Natural killer cell (primary cell): ENCODE measurements at regions not wholly inside any gene's neighbourhood (a gene's known extent, or its start where the extent isn't known, plus 50 kb on each side); places are given as distances from the start of the nearest gene placed in this dataset.

Experiments used
- ATAC-seq, 3 donors: fragments of 150-1000 bp in 2 of 3; fragments of 200-7000 bp in 1 of 3; cut with Tn5 transposase; 1 replicate in 1 of 3; 2 replicates in 2 of 3; pipeline ENCODE4 v1.10.0; 2021; ENCODE audit warnings: mild to moderate bottlenecking in 2 of 3, moderate library complexity in 2 of 3
- DNase-seq, 2 donors: peaks; one replicate each; pipeline versions ENCODE4 v3.0.0 to v3.0.0-alpha.2; 2013 to 2021; ENCODE audit warnings: mixed read lengths in 1 of 2
- H3K27ac ChIP-seq: one replicate; pipeline ENCODE4 v1.5.1; 2013; ENCODE audit warnings: mild to moderate bottlenecking, low read length
- H3K27me3 ChIP-seq: one replicate; pipeline ENCODE4 v1.6.1; 2013; ENCODE audit warnings: low read length; ENCODE audit not compliant: control insufficient read depth, insufficient read depth
- H3K36me3 ChIP-seq: one replicate; pipeline ENCODE4 v1.6.1; 2013; ENCODE audit warnings: low read length; ENCODE audit not compliant: control insufficient read depth, insufficient read depth
- H3K4me1 ChIP-seq: one replicate; pipeline ENCODE4 v1.6.1; 2013; ENCODE audit warnings: low read length; ENCODE audit not compliant: control insufficient read depth, insufficient read depth
- H3K4me3 ChIP-seq: one replicate; pipeline ENCODE4 v1.5.1; 2013; ENCODE audit warnings: low read length
- H3K9me3 ChIP-seq: one replicate; pipeline ENCODE4 v1.6.1; 2013; ENCODE audit warnings: low read length; ENCODE audit not compliant: control insufficient read depth, insufficient read depth
- H3K27ac Mint-ChIP-seq, 2 donors: one replicate each; pipeline ENCODE4 v1.8.0; 2022; ENCODE audit warnings: mild to moderate bottlenecking in 2 of 2, mixed read lengths in 2 of 2, moderate library complexity in 1 of 2
- H3K27me3 Mint-ChIP-seq, 2 donors: one replicate each; pipeline ENCODE4 v1.8.0; 2022; ENCODE audit warnings: low read depth in 2 of 2, mixed read lengths in 2 of 2
- H3K36me3 Mint-ChIP-seq: one replicate; pipeline ENCODE4 v1.8.0; 2022; ENCODE audit warnings: mixed read lengths
- H3K4me1 Mint-ChIP-seq, 2 donors: one replicate each; pipeline ENCODE4 v1.8.0; 2022; ENCODE audit warnings: mixed read lengths in 2 of 2
- H3K4me3 Mint-ChIP-seq: one replicate; pipeline ENCODE4 v1.8.0; 2022; ENCODE audit warnings: mild to moderate bottlenecking, moderate library complexity, mixed read lengths
- H3K9me3 Mint-ChIP-seq, 2 donors: one replicate each; pipeline ENCODE4 v1.8.0; 2022; ENCODE audit warnings: mixed read lengths in 2 of 2
- WGBS: methylation state at CpG from one replicate; pipeline ENCODE4 v1.1.7; 2013; ENCODE audit warnings: missing lambda C conversion rate; ENCODE audit not compliant: insufficient coverage; 5-methylcytosine and 5-hydroxymethylcytosine counted together
- intact Hi-C: fragments of 100-400 bp; cut with micrococcal nuclease; formaldehyde crosslinking; loops from one replicate; pipeline ENCODE4 v1.14.2; 2022
- TF ChIP-seq, protein P1 (sequence below): fragments of 200-600 bp; IDR thresholded peaks from one replicate; pipeline ENCODE4 v1.8.0; 2022; ENCODE audit warnings: antibody characterized with exemption

DNA sequence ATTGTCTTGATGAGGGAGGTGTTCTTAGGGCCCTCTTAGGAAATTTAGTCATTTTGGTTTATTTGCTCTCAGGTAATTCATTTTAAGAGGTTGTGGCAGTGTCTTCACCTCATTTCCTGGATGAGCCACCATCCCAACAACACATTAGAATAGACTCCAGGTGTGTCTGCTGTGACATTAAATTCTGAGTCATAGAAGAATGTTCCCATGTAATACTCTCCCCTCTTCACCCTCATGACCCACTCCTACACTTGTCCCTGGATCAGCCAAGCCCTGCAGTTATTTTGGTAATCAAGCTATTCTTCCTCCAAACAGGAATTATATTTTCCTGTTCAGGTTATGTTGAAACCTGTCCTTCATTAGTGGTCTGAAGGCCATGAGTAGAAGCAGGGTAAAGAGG, 944.1 kb downstream of the SORCS3 start:
- Histone ChIP-seq H3K27me3 (no peaks in the 10 kb centered on the region), H3K36me3 (no peaks in the 10 kb centered on the region), H3K4me1 (no peaks in the 10 kb centered on the region), H3K27ac (no peak overlapping the region), H3K4me3 (no peak overlapping the region), H3K9me3 (no peaks in the 10 kb centered on the region)
- no peak for DNase-seq
- Mint-ChIP-seq H3K27me3 (no peaks in the 10 kb centered on the region), H3K36me3 (no peaks in the 10 kb centered on the region), H3K4me1 (no peaks in the 10 kb centered on the region), H3K27ac (no peak overlapping the region), H3K4me3 (no peak overlapping the region), H3K9me3 (peaks cover 12 to 18% of the 10 kb centered on the region in 2 donors)
- TF ChIP-seq, protein P1, sequence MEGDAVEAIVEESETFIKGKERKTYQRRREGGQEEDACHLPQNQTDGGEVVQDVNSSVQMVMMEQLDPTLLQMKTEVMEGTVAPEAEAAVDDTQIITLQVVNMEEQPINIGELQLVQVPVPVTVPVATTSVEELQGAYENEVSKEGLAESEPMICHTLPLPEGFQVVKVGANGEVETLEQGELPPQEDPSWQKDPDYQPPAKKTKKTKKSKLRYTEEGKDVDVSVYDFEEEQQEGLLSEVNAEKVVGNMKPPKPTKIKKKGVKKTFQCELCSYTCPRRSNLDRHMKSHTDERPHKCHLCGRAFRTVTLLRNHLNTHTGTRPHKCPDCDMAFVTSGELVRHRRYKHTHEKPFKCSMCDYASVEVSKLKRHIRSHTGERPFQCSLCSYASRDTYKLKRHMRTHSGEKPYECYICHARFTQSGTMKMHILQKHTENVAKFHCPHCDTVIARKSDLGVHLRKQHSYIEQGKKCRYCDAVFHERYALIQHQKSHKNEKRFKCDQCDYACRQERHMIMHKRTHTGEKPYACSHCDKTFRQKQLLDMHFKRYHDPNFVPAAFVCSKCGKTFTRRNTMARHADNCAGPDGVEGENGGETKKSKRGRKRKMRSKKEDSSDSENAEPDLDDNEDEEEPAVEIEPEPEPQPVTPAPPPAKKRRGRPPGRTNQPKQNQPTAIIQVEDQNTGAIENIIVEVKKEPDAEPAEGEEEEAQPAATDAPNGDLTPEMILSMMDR: no peak
- intact Hi-C loops: no loop called here
- ATAC-seq: no peak

DNA sequence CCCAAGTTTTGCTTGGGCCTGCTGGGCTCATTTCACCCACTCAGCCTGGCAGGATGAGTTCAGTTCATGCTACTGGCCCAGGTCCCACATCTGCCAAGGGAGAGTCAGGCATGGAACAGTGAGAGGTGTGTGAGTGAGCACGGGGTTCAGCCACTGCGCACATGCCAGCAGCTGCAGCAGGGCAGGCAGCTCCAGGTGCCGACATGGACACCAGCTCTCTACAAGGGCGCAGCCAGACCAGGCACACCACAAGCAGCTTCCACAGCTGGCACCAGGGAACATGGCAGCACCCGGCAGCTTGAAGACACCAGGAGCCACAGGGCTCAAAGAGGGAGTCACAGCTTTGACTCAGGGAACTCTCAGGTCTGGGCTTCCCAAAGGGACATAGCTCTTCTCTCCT, 938.0 kb downstream of the SORCS3 start:
- no peaks in the 10 kb centered on the region for H3K4me1 Mint-ChIP-seq
- H3K27ac Mint-ChIP-seq: no peak overlapping the region
- no peaks in the 10 kb centered on the region for H3K27me3 Mint-ChIP-seq
- H3K9me3 ChIP-seq: peaks cover 8% of the 10 kb centered on the region
- H3K4me3 Mint-ChIP-seq: no peak overlapping the region
- no peak overlapping the region for H3K4me3 ChIP-seq
- no peaks in the 10 kb centered on the region for H3K36me3 ChIP-seq
- ATAC-seq (no peak), DNase-seq (no peak)
- intact Hi-C loops: no loop called here
- H3K27ac ChIP-seq: no peak overlapping the region
- no peaks in the 10 kb centered on the region for H3K4me1 ChIP-seq
- no peaks in the 10 kb centered on the region for H3K27me3 ChIP-seq
- TF ChIP-seq, protein P1: no peak
- peaks cover 24 to 28% of the 10 kb centered on the region in 2 donors for H3K9me3 Mint-ChIP-seq
- WGBS: 89% methylated on average over 5 of the region's 5 CpGs
- H3K36me3 Mint-ChIP-seq: peaks cover 4% of the 10 kb centered on the region

DNA sequence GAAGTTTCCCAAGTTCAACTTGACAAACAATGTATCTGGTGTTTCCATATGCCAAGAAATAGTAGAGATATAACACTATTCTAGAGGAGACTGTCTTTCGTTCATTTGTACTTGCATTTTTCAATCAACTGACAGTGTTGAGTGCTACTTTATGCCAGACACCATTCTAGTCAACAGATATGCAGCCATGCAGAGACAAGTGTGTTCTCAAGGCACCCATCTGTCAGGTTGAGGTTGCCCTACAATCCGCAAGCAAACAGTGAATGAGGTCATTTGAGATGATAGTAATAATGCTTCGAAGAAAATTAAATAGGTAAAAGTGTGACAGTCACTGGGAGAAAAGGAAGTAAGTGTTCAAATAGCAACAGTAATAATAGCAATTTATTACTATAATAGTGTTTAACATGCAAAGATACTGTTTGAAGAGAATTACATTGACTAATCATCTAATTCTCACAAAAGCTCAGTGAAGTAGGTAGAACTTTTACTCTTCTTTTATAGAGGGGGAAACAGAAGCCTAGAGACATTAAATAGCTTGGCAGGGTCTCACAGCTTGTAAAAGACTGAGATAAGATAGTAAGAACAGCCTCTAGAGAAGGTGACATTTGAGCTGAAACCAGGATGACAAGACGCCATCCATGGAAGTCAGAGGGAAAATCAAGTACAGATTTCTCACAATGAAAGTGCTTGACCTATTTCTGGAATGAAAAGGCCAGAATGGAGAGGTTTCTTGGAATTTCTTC, 936.9 kb downstream of the SORCS3 start:
- Mint-ChIP-seq H3K27ac (no peak overlapping the region), H3K4me3 (no peak overlapping the region), H3K9me3 (peaks cover 28 to 32% of the 10 kb centered on the region in 2 donors), H3K4me1 (no peaks in the 10 kb centered on the region), H3K27me3 (no peaks in the 10 kb centered on the region), H3K36me3 (peaks cover 8% of the 10 kb centered on the region)
- 70% methylated on average over 4 of the region's 4 CpGs for WGBS
- H3K27me3 ChIP-seq: no peaks in the 10 kb centered on the region
- no peak for DNase-seq
- H3K4me3 ChIP-seq: no peak overlapping the region
- H3K36me3 ChIP-seq: no peaks in the 10 kb centered on the region
- H3K4me1 ChIP-seq: no peaks in the 10 kb centered on the region
- intact Hi-C loops: no loop called here
- ATAC-seq: no peak
- peaks cover 8% of the 10 kb centered on the region for H3K9me3 ChIP-seq
- no peak overlapping the region for H3K27ac ChIP-seq
- TF ChIP-seq, protein P1: no peak
